Inflammatory macrophage treated with lipopolysaccharide for 1 hour (primary cell): ENCODE measurements at regions not wholly inside any gene's neighbourhood (a gene's known extent, or its start where the extent isn't known, plus 50 kb on each side); places are given as distances from the start of the nearest gene placed in this dataset.

Experiments used
- DNase-seq, 2 donors: peaks; one replicate each; pipeline ENCODE4 v3.0.0-alpha.2; 2020 to 2022

GRCh38 chr6:82013561-82014530 lies 233.7 kb downstream of the IBTK start:
- DNase-seq, result no peak

- peak; percentile 22 to 46 for DNase-seq
These were observed 241.4 kb downstream of the IBTK start for GRCh38 chr6:82006027-82006738.

GRCh38 chr6:82000551-82000950 lies 247.0 kb downstream of the IBTK start:
- no peak for DNase-seq

GRCh38 chr6:81999826-82000225 lies 247.3 kb upstream of the TENT5A start:
- no peak for DNase-seq

GRCh38 chr6:81999270-81999669 lies 246.8 kb upstream of the TENT5A start:
- no peak for DNase-seq

GRCh38 chr6:81998432-81998831 lies 246.0 kb upstream of the TENT5A start:
- no peak for DNase-seq

- DNase-seq, result peak; percentile 75 to 81
These were observed 244.8 kb upstream of the TENT5A start for GRCh38 chr6:81997090-81997926.

GRCh38 chr6:81996414-81996813 lies 243.9 kb upstream of the TENT5A start:
- no peak for DNase-seq

GRCh38 chr6:81995548-81996289 lies 243.2 kb upstream of the TENT5A start:
- no peak for DNase-seq

GRCh38 chr6:81988871-81989270 lies 236.4 kb upstream of the TENT5A start:
- no peak for DNase-seq

GRCh38 chr6:81988446-81988845 lies 236.0 kb upstream of the TENT5A start:
- no peak for DNase-seq

GRCh38 chr6:81987293-81987692 lies 234.8 kb upstream of the TENT5A start:
- no peak for DNase-seq

- no peak for DNase-seq
These were observed 232.7 kb upstream of the TENT5A start for GRCh38 chr6:81985191-81985590.

- DNase-seq, result no peak
These were observed 232.1 kb upstream of the TENT5A start for GRCh38 chr6:81984599-81984998.

- DNase-seq, result no peak
These were observed 229.3 kb upstream of the TENT5A start for GRCh38 chr6:81981812-81982211.

- DNase-seq, result no peak
These were observed 227.3 kb upstream of the TENT5A start for GRCh38 chr6:81979767-81980166.

GRCh38 chr6:81979329-81979728 lies 226.8 kb upstream of the TENT5A start:
- DNase-seq, result no peak

- DNase-seq, result no peak
These were observed 225.7 kb upstream of the TENT5A start for GRCh38 chr6:81978230-81978629.

- DNase-seq, result no peak
These were observed 225.0 kb upstream of the TENT5A start for GRCh38 chr6:81977486-81977885.

GRCh38 chr6:81969814-81970213 lies 217.3 kb upstream of the TENT5A start:
- DNase-seq, result no peak

- DNase-seq, result peak; percentile 21 to 37
These were observed 216.5 kb upstream of the TENT5A start for GRCh38 chr6:81969011-81969410.

- no peak for DNase-seq
These were observed 214.5 kb upstream of the TENT5A start for GRCh38 chr6:81966968-81967367.
